ENCODE measurements at regions not wholly inside any gene's neighbourhood (a gene's known extent, or its start where the extent isn't known, plus 50 kb on each side); places are given as distances from the start of the nearest gene placed in this dataset.

- no peak overlapping the region for H3K9ac ChIP-seq (ENCODE audit: insufficient read depth in 1 of 2, low read depth in 2 of 2, low read length in 2 of 2)
- H2AFZ ChIP-seq (ENCODE audit: low read depth, low read length) = no peak overlapping the region
- no peaks in the 10 kb centered on the region for H3K36me3 ChIP-seq (ENCODE audit: control insufficient read depth, insufficient read depth, low read length)
- DNase-seq (ENCODE audit: extremely low read depth in 1 of 4, low spot score in 3 of 4) (no peak), FAIRE-seq (no peak), ATAC-seq (no peak)
- no peaks in the 10 kb centered on the region for H3K4me1 ChIP-seq (replicated peaks in 1 of 2; ENCODE audit: control insufficient read depth in 2 of 2, insufficient read depth in 2 of 2, low read length in 2 of 2)
- intact Hi-C loops (cut with micrococcal nuclease) (no loop called here), in situ Hi-C loops (cut with MboI) (no loop called here)
- H3K9me1 ChIP-seq (ENCODE audit: control insufficient read depth, insufficient read depth, low read length) = no peaks in the 10 kb centered on the region
- no peak overlapping the region for H3K27ac ChIP-seq (ENCODE audit: extremely low read depth, low read depth, low read length)
- ChIA-PET POLR2A (no interaction called here), CTCF (ENCODE audit: low intra/inter-chr PET ratio) (no interaction called here)
- no peaks in the 10 kb centered on the region for H4K20me1 ChIP-seq (replicated peaks; ENCODE audit: control insufficient read depth, insufficient read depth, low read length)
- no peak overlapping the region for H3K4me3 ChIP-seq
- H3K79me2 ChIP-seq (ENCODE audit: control insufficient read depth, insufficient read depth, low read length) = no peaks in the 10 kb centered on the region
- BruUV-seq (replicated peaks) = no TSS peak
- no peak overlapping the region for H3K4me2 ChIP-seq (ENCODE audit: insufficient read depth, low read length)
- H3K9me3 ChIP-seq (replicated peaks; ENCODE audit: control insufficient read depth, insufficient read depth, low read depth, low read length) = no peaks in the 10 kb centered on the region
- no peak for TF ChIP-seq RCOR1 (IDR thresholded peaks at IDR 0.05; ENCODE audit: borderline replicate concordance in 1 of 2, low read depth in 2 of 2, low read length in 2 of 2)
- peaks cover 0 to 9% of the 10 kb centered on the region in 2 experiments; a peak in 2 of 5 replicates for H3K27me3 ChIP-seq (ENCODE audit: control insufficient read depth in 2 of 2, insufficient read depth in 2 of 2, low read length in 2 of 2)
- WGBS (ENCODE audit: insufficient coverage, low coverage, missing lambda C conversion rate) = under 1% methylated on average over 18 of the region's 18 CpGs
Measured at GRCh38 chr2:128770143-128771085, 451.7 kb upstream of the HS6ST1 start.

GRCh38 chr2:128771401-128771800, 452.7 kb upstream of the HS6ST1 start:
- Histone ChIP-seq H3K79me2 (ENCODE audit: control insufficient read depth, insufficient read depth, low read length) (no peaks in the 10 kb centered on the region), H3K4me3 (no peak overlapping the region), H3K27ac (ENCODE audit: extremely low read depth, low read depth, low read length) (no peak overlapping the region), H2AFZ (ENCODE audit: low read depth, low read length) (no peak overlapping the region), H3K4me1 (replicated peaks in 1 of 2; ENCODE audit: control insufficient read depth in 2 of 2, insufficient read depth in 2 of 2, low read length in 2 of 2) (no peaks in the 10 kb centered on the region), H3K36me3 (ENCODE audit: control insufficient read depth, insufficient read depth, low read length) (no peaks in the 10 kb centered on the region), H3K9me3 (replicated peaks; ENCODE audit: control insufficient read depth, insufficient read depth, low read depth, low read length) (no peaks in the 10 kb centered on the region), H3K9ac (ENCODE audit: insufficient read depth in 1 of 2, low read depth in 2 of 2, low read length in 2 of 2) (no peak overlapping the region), H3K27me3 (ENCODE audit: control insufficient read depth in 2 of 2, insufficient read depth in 2 of 2, low read length in 2 of 2) (peaks cover 0 to 11% of the 10 kb centered on the region in 2 experiments; a peak in 3 of 5 replicates), H3K4me2 (ENCODE audit: insufficient read depth, low read length) (no peak overlapping the region), H4K20me1 (replicated peaks; ENCODE audit: control insufficient read depth, insufficient read depth, low read length) (no peaks in the 10 kb centered on the region), H3K9me1 (ENCODE audit: control insufficient read depth, insufficient read depth, low read length) (no peaks in the 10 kb centered on the region)
- in situ Hi-C loops (cut with MboI) (no loop called here), intact Hi-C loops (cut with micrococcal nuclease) (no loop called here)
- BruUV-seq (replicated peaks) = no TSS peak
- 0% methylated on average over 2 of the region's 2 CpGs for WGBS (ENCODE audit: insufficient coverage, low coverage, missing lambda C conversion rate)
- FAIRE-seq = no peak
- ChIA-PET POLR2A (no interaction called here), CTCF (ENCODE audit: low intra/inter-chr PET ratio) (no interaction called here)
- ATAC-seq = no peak
- no peak for DNase-seq (ENCODE audit: extremely low read depth in 1 of 4, low spot score in 3 of 4)
- TF ChIP-seq ZNF561 (CRISPR knock-in tag; conservative IDR thresholded peaks at IDR 0.05) (no peak), NEUROD1 (IDR thresholded peaks at IDR 0.05; ENCODE audit: borderline replicate concordance, low read depth, low read length, partially characterized antibody) (no peak), CBFA2T3 (IDR thresholded peaks at IDR 0.05) (no peak), CCAR2 (IDR thresholded peaks at IDR 0.05; ENCODE audit: low read depth, low read length) (no peak)
- TF ChIP-seq, protein P1, sequence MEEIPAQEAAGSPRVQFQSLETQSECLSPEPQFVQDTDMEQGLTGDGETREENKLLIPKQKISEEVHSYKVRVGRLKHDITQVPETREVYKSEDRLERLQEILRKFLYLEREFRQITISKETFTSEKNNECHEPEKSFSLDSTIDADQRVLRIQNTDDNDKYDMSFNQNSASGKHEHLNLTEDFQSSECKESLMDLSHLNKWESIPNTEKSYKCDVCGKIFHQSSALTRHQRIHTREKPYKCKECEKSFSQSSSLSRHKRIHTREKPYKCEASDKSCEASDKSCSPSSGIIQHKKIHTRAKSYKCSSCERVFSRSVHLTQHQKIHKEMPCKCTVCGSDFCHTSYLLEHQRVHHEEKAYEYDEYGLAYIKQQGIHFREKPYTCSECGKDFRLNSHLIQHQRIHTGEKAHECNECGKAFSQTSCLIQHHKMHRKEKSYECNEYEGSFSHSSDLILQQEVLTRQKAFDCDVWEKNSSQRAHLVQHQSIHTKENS (CRISPR knock-in tag; IDR thresholded peaks at IDR 0.05) = no peak
